GM18868 (cell line): ENCODE measurements at regions not wholly inside any gene's neighbourhood (a gene's known extent, or its start where the extent isn't known, plus 50 kb on each side); places are given as distances from the start of the nearest gene placed in this dataset.

ENCODE experiments used
- ATAC-seq: cut with Tn5 transposase; IDR thresholded peaks from one replicate; pipeline ENCODE4 v1.9.1; 2021; ENCODE audit warnings: mild to moderate bottlenecking, moderate library complexity; ENCODE audit not compliant: unreplicated experiment

GRCh38 chr4:128502818-128503527 lies 215.4 kb upstream of the PGRMC2 start:
- ATAC-seq: no peak

GRCh38 chr4:128501239-128501638 lies 213.6 kb upstream of the PGRMC2 start:
- no peak for ATAC-seq

GRCh38 chr4:128488055-128488705 lies 200.6 kb upstream of the PGRMC2 start:
- no peak for ATAC-seq

- ATAC-seq: no peak
Measured at GRCh38 chr4:128484896-128485295, 197.3 kb upstream of the PGRMC2 start.

GRCh38 chr4:128483816-128484215 lies 196.2 kb upstream of the PGRMC2 start:
- no peak for ATAC-seq

GRCh38 chr4:128483041-128483440 lies 195.4 kb upstream of the PGRMC2 start:
- ATAC-seq: no peak

- no peak for ATAC-seq
Measured at GRCh38 chr4:128481752-128482480, 194.3 kb upstream of the PGRMC2 start.

- ATAC-seq: no peak
Measured at GRCh38 chr4:128480945-128481344, 193.3 kb upstream of the PGRMC2 start.

GRCh38 chr4:128477540-128477939 lies 189.9 kb upstream of the PGRMC2 start:
- ATAC-seq: no peak

- peak; percentile 69 for ATAC-seq
Measured at GRCh38 chr4:128475597-128475996, 188.0 kb upstream of the PGRMC2 start.

- no peak for ATAC-seq
Measured at GRCh38 chr4:128471576-128471975, 184.0 kb upstream of the PGRMC2 start.

GRCh38 chr4:128470492-128471053 lies 183.0 kb upstream of the PGRMC2 start:
- no peak for ATAC-seq

GRCh38 chr4:128468123-128468989 lies 180.7 kb upstream of the PGRMC2 start:
- ATAC-seq: peak; percentile 44

- no peak for ATAC-seq
Measured at GRCh38 chr4:128465523-128465922, 177.9 kb upstream of the PGRMC2 start.

GRCh38 chr4:128463006-128463405 lies 175.4 kb upstream of the PGRMC2 start:
- no peak for ATAC-seq

- no peak for ATAC-seq
Measured at GRCh38 chr4:128462103-128462783, 174.6 kb upstream of the PGRMC2 start.

- peak; percentile 92 for ATAC-seq
Measured at GRCh38 chr4:128461291-128462102, 173.9 kb upstream of the PGRMC2 start.

GRCh38 chr4:128459547-128459946 lies 171.9 kb upstream of the PGRMC2 start:
- ATAC-seq: no peak

GRCh38 chr4:128458816-128459215 lies 171.2 kb upstream of the PGRMC2 start:
- ATAC-seq: no peak
